GM12878 (cell line): ENCODE measurements at regions not wholly inside any gene's neighbourhood (a gene's known extent, or its start where the extent isn't known, plus 50 kb on each side); places are given as distances from the start of the nearest gene placed in this dataset.

ENCODE experiments used
- ATAC-seq: fragments of 200-7000 bp; cut with Tn5 transposase; 3 replicates; pipeline ENCODE4 v1.9.1; 2020; ENCODE audit warnings: mild to moderate bottlenecking, moderate library complexity
- BruUV-seq: library from RNA; stranded (reverse); fragments of 400-500 nt; replicated peaks from 2 replicates; lab custom pipeline; 2021; lab: Mats Ljungman, UMichigan
- CTCF ChIA-PET: fragments of 300-600 bp; sonication (Branson Sonifier 250); formaldehyde crosslinking; extraction: SDS; loops from one replicate; lab custom pipeline; 2021; ENCODE audit warnings: inconsistent platforms; lab: Yijun Ruan, JAX
- POLR2A ChIA-PET: fragments of 350-600 bp; formaldehyde crosslinking; extraction: SDS; loops from one replicate; lab custom pipeline; 2021; ENCODE audit warnings: inconsistent platforms; lab: Charles Lee
- RAD21 ChIA-PET: fragments of 300-600 bp; sonication (Branson Sonifier 250); formaldehyde crosslinking; loops from one replicate; lab custom pipeline; 2023; ENCODE audit warnings: antibody characterized with exemption; ENCODE audit not compliant: unreplicated experiment; lab: Charles Lee
- SMC1A ChIA-PET: fragments of 300-600 bp; sonication (Branson Sonifier 250); formaldehyde crosslinking; loops from one replicate; lab custom pipeline; 2023; ENCODE audit not compliant: unreplicated experiment, uncharacterized antibody; lab: Charles Lee
- DNase-seq: peaks from one replicate; pipeline ENCODE4 v3.0.0-alpha.2; 2011; ENCODE audit warnings: low read depth, low spot score
- FAIRE-seq: peaks from 3 replicates; lab custom pipeline; 2011; peaks lifted over from hg19 to GRCh38; lab: Jason Lieb, UNC
- H2AFZ ChIP-seq: 2 replicates; pipeline ENCODE4 v1.6.0; 2011; ENCODE audit warnings: low read depth, low read length, control low read depth; ENCODE audit not compliant: control insufficient read depth
- H3K27ac ChIP-seq: 2 replicates; pipeline ENCODE4 v1.5.1; 2011; ENCODE audit warnings: control low read depth; ENCODE audit not compliant: control insufficient read depth, insufficient read depth
- H3K27me3 ChIP-seq, 2 experiments: replicated peaks in 1 of 2; 2 replicates each; pipeline versions ENCODE4 v1.6.0 to v1.6.1; 2011; ENCODE audit warnings: low read length in 1 of 2; ENCODE audit not compliant: control insufficient read depth in 2 of 2, insufficient read depth in 2 of 2
- H3K36me3 ChIP-seq, 2 experiments: 2 replicates each; pipeline ENCODE4 v1.5.1; 2011; ENCODE audit warnings: low read length in 1 of 2; ENCODE audit not compliant: control insufficient read depth in 2 of 2, insufficient read depth in 2 of 2
- H3K4me1 ChIP-seq: 2 replicates; pipeline ENCODE4 v1.6.1; 2011; ENCODE audit warnings: mild to moderate bottlenecking, low read length, moderate library complexity, mixed read lengths; ENCODE audit not compliant: control insufficient read depth, insufficient read depth
- H3K4me2 ChIP-seq: 2 replicates; pipeline ENCODE4 v1.6.0; 2011; ENCODE audit warnings: control low read depth; ENCODE audit not compliant: control insufficient read depth, insufficient read depth
- H3K4me3 ChIP-seq: fragments of 200-600 bp; sonication (generic); 2 replicates; pipeline ENCODE4 v1.5.1; 2016
- H3K79me2 ChIP-seq: 2 replicates; pipeline ENCODE4 v1.6.0; 2011; ENCODE audit warnings: low read length; ENCODE audit not compliant: control insufficient read depth, insufficient read depth
- H3K9ac ChIP-seq: 2 replicates; pipeline ENCODE4 v1.8.0; 2011; ENCODE audit warnings: low read length, control low read depth, mixed read lengths; ENCODE audit not compliant: control insufficient read depth, insufficient read depth
- H3K9me3 ChIP-seq: replicated peaks from 3 replicates; pipeline ENCODE4 v1.5.1; 2011; ENCODE audit warnings: mild to moderate bottlenecking, low read length; ENCODE audit not compliant: control insufficient read depth, insufficient read depth
- H4K20me1 ChIP-seq: 2 replicates; pipeline ENCODE4 v1.6.0; 2011; ENCODE audit not compliant: control insufficient read depth, insufficient read depth
- BHLHE40 ChIP-seq, 2 experiments: fragments of 450-650 bp in 1 of 2; IDR thresholded peaks; 2 replicates each; pipeline ENCODE4 v1.6.1; 2011 to 2017; ENCODE audit warnings: low read depth in 2 of 2, borderline replicate concordance in 1 of 2, improper control_type of control experiment in 1 of 2, low read length in 1 of 2, mild to moderate bottlenecking in 1 of 2
- GABPA ChIP-seq: IDR thresholded peaks from 2 replicates; pipeline ENCODE4 v1.6.1; 2014; ENCODE audit warnings: antibody characterized with exemption, low read depth, mild to moderate bottlenecking, inconsistent platforms
- GATAD2B ChIP-seq: fragments of 450-650 bp; conservative IDR thresholded peaks from 2 replicates; pipeline ENCODE4 v1.6.1; 2017; ENCODE audit warnings: low read depth, mild to moderate bottlenecking, moderate library complexity
- JUND ChIP-seq: IDR thresholded peaks from 2 replicates; pipeline ENCODE4 v1.6.1; 2012; ENCODE audit warnings: low read depth, mild to moderate bottlenecking, low read length, improper control_type of control experiment, moderate library complexity
- MTA3 ChIP-seq: IDR thresholded peaks from 2 replicates; pipeline ENCODE4 v1.6.1; 2012; ENCODE audit warnings: low read length, inconsistent platforms, borderline replicate concordance
- NFYA ChIP-seq: IDR thresholded peaks from 2 replicates; pipeline ENCODE4 v1.6.1; 2011; ENCODE audit warnings: low read depth, mild to moderate bottlenecking, low read length, improper control_type of control experiment, borderline replicate concordance
- NFYB ChIP-seq: IDR thresholded peaks from 2 replicates; pipeline ENCODE4 v1.6.1; 2011; ENCODE audit warnings: low read depth, mild to moderate bottlenecking, low read length, improper control_type of control experiment, moderate library complexity; ENCODE audit not compliant: insufficient read depth
- NRF1 ChIP-seq: conservative IDR thresholded peaks from 2 replicates; pipeline ENCODE4 v1.6.1; 2011; ENCODE audit warnings: mild to moderate bottlenecking, low read depth, low read length, improper control_type of control experiment
- SP1 ChIP-seq: IDR thresholded peaks from one replicate; pipeline ENCODE4 v1.6.1; 2011; ENCODE audit warnings: low read depth, low read length
- SUPT20H ChIP-seq: IDR thresholded peaks from 2 replicates; pipeline ENCODE4 v1.6.1; 2011; ENCODE audit warnings: low read depth, mild to moderate bottlenecking, low read length, moderate library complexity, borderline replicate concordance; ENCODE audit not compliant: control insufficient read depth
- in situ Hi-C: fragments of 300-500 bp; cut with MboI; formaldehyde crosslinking; loops from 9 replicates; pipeline ENCODE4 v1.14.3; 2018; ENCODE audit warnings: mixed read lengths
- intact Hi-C: fragments of 100-400 bp; cut with micrococcal nuclease; formaldehyde crosslinking; loops from one replicate; pipeline ENCODE4 v1.14.2; 2022; ENCODE audit not compliant: unreplicated experiment
- TF ChIP-seq, protein P1 (sequence below): IDR thresholded peaks from 2 replicates; pipeline ENCODE4 v1.6.1; 2012; ENCODE audit warnings: mild to moderate bottlenecking, low read depth, low read length
- TF ChIP-seq, protein P2 (sequence below): IDR thresholded peaks from 2 replicates; pipeline ENCODE4 v1.6.1; 2011; ENCODE audit warnings: low read depth, mild to moderate bottlenecking, low read length, moderate library complexity, borderline replicate concordance; ENCODE audit errors: extremely low read depth
- TF ChIP-seq, protein P3 (sequence below): fragments of 450-650 bp; IDR thresholded peaks from 2 replicates; pipeline ENCODE4 v1.6.1; 2017; ENCODE audit warnings: mild to moderate bottlenecking, moderate library complexity

DNA sequence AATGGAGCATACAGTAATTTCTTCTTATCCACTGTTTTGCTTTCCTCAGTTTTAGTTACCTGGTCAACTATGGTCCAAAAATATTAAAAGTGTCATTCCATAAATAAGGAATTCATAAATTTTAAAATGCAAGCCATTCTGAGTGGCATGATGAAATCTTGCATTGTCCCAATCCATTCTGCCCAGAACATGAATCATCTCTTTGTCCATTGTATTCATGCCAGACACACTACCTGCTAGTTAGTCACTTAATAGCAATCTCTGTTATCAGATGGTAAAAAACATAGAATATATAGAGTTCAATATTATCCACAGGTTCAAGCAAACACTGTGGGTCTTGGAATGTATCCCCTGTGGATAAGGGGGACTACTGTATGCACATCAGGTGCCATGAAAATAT lies 872.2 kb upstream of the NXPH2 start:
- DNase-seq: no peak
- no peak for FAIRE-seq
- no peaks in the 10 kb centered on the region for H3K4me1 ChIP-seq
- CTCF ChIA-PET: no interaction called here
- no peaks in the 10 kb centered on the region for H3K36me3 ChIP-seq
- no peaks in the 10 kb centered on the region for H3K79me2 ChIP-seq
- H3K27ac ChIP-seq: no peak overlapping the region
- in situ Hi-C loops: no loop called here
- SMC1A ChIA-PET: no interaction called here
- no peak overlapping the region for H2AFZ ChIP-seq
- no peaks in the 10 kb centered on the region for H3K27me3 ChIP-seq
- RAD21 ChIA-PET: no interaction called here
- no peaks in the 10 kb centered on the region for H4K20me1 ChIP-seq
- ATAC-seq: no peak
- intact Hi-C loops: no loop called here
- no peaks in the 10 kb centered on the region for H3K9me3 ChIP-seq
- TF ChIP-seq SUPT20H: no peak
- TF ChIP-seq NFYA: no peak
- TF ChIP-seq BHLHE40 (IDR thresholded peaks at IDR 0.05; ENCODE audit: borderline replicate concordance in 1 of 2, low read depth in 2 of 2, low read length in 1 of 2): no peak
- TF ChIP-seq MTA3: no peak
- no peak for TF ChIP-seq SP1
- TF ChIP-seq JUND: no peak
- no peak for TF ChIP-seq NRF1
- TF ChIP-seq, protein P1, sequence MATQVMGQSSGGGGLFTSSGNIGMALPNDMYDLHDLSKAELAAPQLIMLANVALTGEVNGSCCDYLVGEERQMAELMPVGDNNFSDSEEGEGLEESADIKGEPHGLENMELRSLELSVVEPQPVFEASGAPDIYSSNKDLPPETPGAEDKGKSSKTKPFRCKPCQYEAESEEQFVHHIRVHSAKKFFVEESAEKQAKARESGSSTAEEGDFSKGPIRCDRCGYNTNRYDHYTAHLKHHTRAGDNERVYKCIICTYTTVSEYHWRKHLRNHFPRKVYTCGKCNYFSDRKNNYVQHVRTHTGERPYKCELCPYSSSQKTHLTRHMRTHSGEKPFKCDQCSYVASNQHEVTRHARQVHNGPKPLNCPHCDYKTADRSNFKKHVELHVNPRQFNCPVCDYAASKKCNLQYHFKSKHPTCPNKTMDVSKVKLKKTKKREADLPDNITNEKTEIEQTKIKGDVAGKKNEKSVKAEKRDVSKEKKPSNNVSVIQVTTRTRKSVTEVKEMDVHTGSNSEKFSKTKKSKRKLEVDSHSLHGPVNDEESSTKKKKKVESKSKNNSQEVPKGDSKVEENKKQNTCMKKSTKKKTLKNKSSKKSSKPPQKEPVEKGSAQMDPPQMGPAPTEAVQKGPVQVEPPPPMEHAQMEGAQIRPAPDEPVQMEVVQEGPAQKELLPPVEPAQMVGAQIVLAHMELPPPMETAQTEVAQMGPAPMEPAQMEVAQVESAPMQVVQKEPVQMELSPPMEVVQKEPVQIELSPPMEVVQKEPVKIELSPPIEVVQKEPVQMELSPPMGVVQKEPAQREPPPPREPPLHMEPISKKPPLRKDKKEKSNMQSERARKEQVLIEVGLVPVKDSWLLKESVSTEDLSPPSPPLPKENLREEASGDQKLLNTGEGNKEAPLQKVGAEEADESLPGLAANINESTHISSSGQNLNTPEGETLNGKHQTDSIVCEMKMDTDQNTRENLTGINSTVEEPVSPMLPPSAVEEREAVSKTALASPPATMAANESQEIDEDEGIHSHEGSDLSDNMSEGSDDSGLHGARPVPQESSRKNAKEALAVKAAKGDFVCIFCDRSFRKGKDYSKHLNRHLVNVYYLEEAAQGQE: no peak
- TF ChIP-seq, protein P2, sequence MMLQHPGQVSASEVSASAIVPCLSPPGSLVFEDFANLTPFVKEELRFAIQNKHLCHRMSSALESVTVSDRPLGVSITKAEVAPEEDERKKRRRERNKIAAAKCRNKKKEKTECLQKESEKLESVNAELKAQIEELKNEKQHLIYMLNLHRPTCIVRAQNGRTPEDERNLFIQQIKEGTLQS: no peak
- TF ChIP-seq, protein P3, sequence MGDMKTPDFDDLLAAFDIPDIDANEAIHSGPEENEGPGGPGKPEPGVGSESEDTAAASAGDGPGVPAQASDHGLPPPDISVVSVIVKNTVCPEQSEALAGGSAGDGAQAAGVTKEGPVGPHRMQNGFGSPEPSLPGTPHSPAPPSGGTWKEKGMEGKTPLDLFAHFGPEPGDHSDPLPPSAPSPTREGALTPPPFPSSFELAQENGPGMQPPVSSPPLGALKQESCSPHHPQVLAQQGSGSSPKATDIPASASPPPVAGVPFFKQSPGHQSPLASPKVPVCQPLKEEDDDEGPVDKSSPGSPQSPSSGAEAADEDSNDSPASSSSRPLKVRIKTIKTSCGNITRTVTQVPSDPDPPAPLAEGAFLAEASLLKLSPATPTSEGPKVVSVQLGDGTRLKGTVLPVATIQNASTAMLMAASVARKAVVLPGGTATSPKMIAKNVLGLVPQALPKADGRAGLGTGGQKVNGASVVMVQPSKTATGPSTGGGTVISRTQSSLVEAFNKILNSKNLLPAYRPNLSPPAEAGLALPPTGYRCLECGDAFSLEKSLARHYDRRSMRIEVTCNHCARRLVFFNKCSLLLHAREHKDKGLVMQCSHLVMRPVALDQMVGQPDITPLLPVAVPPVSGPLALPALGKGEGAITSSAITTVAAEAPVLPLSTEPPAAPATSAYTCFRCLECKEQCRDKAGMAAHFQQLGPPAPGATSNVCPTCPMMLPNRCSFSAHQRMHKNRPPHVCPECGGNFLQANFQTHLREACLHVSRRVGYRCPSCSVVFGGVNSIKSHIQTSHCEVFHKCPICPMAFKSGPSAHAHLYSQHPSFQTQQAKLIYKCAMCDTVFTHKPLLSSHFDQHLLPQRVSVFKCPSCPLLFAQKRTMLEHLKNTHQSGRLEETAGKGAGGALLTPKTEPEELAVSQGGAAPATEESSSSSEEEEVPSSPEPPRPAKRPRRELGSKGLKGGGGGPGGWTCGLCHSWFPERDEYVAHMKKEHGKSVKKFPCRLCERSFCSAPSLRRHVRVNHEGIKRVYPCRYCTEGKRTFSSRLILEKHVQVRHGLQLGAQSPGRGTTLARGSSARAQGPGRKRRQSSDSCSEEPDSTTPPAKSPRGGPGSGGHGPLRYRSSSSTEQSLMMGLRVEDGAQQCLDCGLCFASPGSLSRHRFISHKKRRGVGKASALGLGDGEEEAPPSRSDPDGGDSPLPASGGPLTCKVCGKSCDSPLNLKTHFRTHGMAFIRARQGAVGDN: no peak
- no peak for TF ChIP-seq GATAD2B
- no peak for TF ChIP-seq GABPA
- TF ChIP-seq NFYB: no peak
- H3K4me3 ChIP-seq: no peak overlapping the region
- POLR2A ChIA-PET: no interaction called here
- H3K9ac ChIP-seq: no peak overlapping the region
- BruUV-seq: no TSS peak
- H3K4me2 ChIP-seq: no peak overlapping the region
